A549 (cell line): ENCODE measurements at regions not wholly inside any gene's neighbourhood (a gene's known extent, or its start where the extent isn't known, plus 50 kb on each side); places are given as distances from the start of the nearest gene placed in this dataset.

ENCODE experiments used
- CHD4 ChIP-seq: fragments of 200-600 bp; sonication (generic); IDR thresholded peaks from 2 replicates; pipeline ENCODE4 v1.6.1; 2016; ENCODE audit warnings: antibody characterized with exemption, mild to moderate bottlenecking, borderline replicate concordance
- EP300 ChIP-seq, 2 experiments: fragments of >200 bp; sonication (Bioruptor Twin); formaldehyde crosslinking; IDR thresholded peaks; 2 replicates in 1 of 2; 3 replicates in 1 of 2; pipeline ENCODE4 v1.6.1; 2016 to 2017
- JUNB ChIP-seq: fragments of >200 bp; sonication (Bioruptor Twin); formaldehyde crosslinking; IDR thresholded peaks from 2 replicates; pipeline ENCODE4 v1.6.1; 2016
- KDM1A ChIP-seq: fragments of 200-600 bp; sonication (generic); IDR thresholded peaks from 2 replicates; pipeline ENCODE4 v1.6.1; 2016; ENCODE audit warnings: low read depth, mild to moderate bottlenecking
- MAFK ChIP-seq: fragments of 450-650 bp; IDR thresholded peaks from 2 replicates; pipeline ENCODE4 v1.6.1; 2014; ENCODE audit not compliant: partially characterized antibody
- POLR2A ChIP-seq: IDR thresholded peaks from 2 replicates; pipeline ENCODE4 v1.6.1; 2012; ENCODE audit warnings: mild to moderate bottlenecking, low read length
- SMC3 ChIP-seq: fragments of >200 bp; sonication (Bioruptor Twin); formaldehyde crosslinking; IDR thresholded peaks from 3 replicates; pipeline ENCODE4 v1.6.1; 2018; ENCODE audit warnings: inconsistent platforms
- TF ChIP-seq, protein P1 (sequence below): fragments of >200 bp; sonication (Bioruptor Twin); formaldehyde crosslinking; IDR thresholded peaks from 3 replicates; pipeline ENCODE4 v1.5.1; 2016

DNA sequence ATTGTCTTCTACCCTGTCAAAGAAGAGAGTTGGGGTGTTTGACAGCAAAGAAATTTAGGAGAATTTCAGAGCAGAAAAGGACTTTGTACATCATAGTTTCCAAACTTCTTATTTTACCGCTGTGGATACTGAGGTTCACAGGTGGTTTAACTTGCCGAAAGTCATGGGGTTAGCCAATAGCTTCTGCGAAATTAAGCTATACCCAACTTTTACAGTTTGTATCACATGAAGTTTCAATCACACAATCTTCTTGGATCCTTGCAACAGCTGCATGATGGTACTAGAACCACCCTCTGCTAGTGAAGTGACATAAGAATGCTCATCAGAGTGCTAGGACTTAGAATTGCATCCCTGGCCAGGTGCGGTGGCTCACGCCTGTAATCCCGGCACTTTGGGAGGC, 345.5 kb downstream of the CD83 start:
- TF ChIP-seq KDM1A (no peak), EP300 (IDR thresholded peaks at IDR 0.05) (no peak), MAFK (no peak), JUNB (no peak), POLR2A (no peak), CHD4 (no peak), SMC3 (no peak)
- TF ChIP-seq, protein P1, sequence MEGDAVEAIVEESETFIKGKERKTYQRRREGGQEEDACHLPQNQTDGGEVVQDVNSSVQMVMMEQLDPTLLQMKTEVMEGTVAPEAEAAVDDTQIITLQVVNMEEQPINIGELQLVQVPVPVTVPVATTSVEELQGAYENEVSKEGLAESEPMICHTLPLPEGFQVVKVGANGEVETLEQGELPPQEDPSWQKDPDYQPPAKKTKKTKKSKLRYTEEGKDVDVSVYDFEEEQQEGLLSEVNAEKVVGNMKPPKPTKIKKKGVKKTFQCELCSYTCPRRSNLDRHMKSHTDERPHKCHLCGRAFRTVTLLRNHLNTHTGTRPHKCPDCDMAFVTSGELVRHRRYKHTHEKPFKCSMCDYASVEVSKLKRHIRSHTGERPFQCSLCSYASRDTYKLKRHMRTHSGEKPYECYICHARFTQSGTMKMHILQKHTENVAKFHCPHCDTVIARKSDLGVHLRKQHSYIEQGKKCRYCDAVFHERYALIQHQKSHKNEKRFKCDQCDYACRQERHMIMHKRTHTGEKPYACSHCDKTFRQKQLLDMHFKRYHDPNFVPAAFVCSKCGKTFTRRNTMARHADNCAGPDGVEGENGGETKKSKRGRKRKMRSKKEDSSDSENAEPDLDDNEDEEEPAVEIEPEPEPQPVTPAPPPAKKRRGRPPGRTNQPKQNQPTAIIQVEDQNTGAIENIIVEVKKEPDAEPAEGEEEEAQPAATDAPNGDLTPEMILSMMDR: no peak
